ENCODE measurements at regions not wholly inside any gene's neighbourhood (a gene's known extent, or its start where the extent isn't known, plus 50 kb on each side); places are given as distances from the start of the nearest gene placed in this dataset.

GRCh38 chr11:106224172-106224571 lies 146.7 kb downstream of the AASDHPPT start:
- no peak for DNase-seq (ENCODE audit: low read depth)
- no peak for TF ChIP-seq CTCF (IDR thresholded peaks at IDR 0.05; ENCODE audit: insufficient read depth, low read length)
- no peak overlapping the region for H3K4me3 ChIP-seq (ENCODE audit: low read depth, low read length)

- no peak for DNase-seq (ENCODE audit: low read depth)
Observed at GRCh38 chr11:106228996-106229395, 151.5 kb downstream of the AASDHPPT start.

GRCh38 chr11:106231591-106231990 lies 154.1 kb downstream of the AASDHPPT start:
- TF ChIP-seq CTCF (IDR thresholded peaks at IDR 0.05; ENCODE audit: insufficient read depth, low read length): peak; percentile 51
- H3K4me3 ChIP-seq (ENCODE audit: low read depth, low read length): no peak overlapping the region
- DNase-seq (ENCODE audit: low read depth): peak; percentile 55

More at GRCh38 chr11:106228996-106229395, 151.5 kb downstream of the AASDHPPT start:
- H3K4me3 ChIP-seq (ENCODE audit: low read depth, low read length): no peak overlapping the region
- no peak for TF ChIP-seq CTCF (IDR thresholded peaks at IDR 0.05; ENCODE audit: insufficient read depth, low read length)

- no peak for DNase-seq (ENCODE audit: low read depth)
- TF ChIP-seq CTCF (IDR thresholded peaks at IDR 0.05; ENCODE audit: insufficient read depth, low read length): no peak
Observed at GRCh38 chr11:106233191-106233590, 155.7 kb downstream of the AASDHPPT start.

DNA sequence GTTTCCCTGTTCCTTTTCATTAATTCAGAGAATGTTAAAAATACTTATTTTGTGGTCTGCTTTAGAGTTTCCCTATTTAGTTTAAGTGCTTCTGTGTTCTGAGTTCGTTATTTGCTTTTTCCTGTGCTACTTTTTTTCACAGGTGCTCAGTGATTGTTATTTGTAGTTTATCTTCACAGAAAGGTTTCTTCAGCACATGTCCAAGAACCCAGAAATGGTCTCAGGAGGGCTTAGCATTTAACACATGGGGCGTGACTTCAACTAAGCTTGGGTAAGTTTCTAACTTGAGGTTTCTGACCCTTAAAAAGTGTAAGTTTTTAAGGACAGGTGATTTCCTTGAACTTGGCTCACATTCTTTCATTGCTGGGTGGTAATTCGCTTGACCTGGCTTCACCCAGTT lies 157.3 kb downstream of the AASDHPPT start:
- no peak for DNase-seq (ENCODE audit: low read depth)
- no peak for TF ChIP-seq CTCF (IDR thresholded peaks at IDR 0.05; ENCODE audit: insufficient read depth, low read length)
- H3K4me3 ChIP-seq (ENCODE audit: low read depth, low read length): no peak overlapping the region

More at GRCh38 chr11:106233191-106233590, 155.7 kb downstream of the AASDHPPT start:
- H3K4me3 ChIP-seq (ENCODE audit: low read depth, low read length): no peak overlapping the region

GRCh38 chr11:106236295-106236694 lies 158.8 kb downstream of the AASDHPPT start:
- no peak for DNase-seq (ENCODE audit: low read depth)
- no peak for TF ChIP-seq CTCF (IDR thresholded peaks at IDR 0.05; ENCODE audit: insufficient read depth, low read length)
- no peak overlapping the region for H3K4me3 ChIP-seq (ENCODE audit: low read depth, low read length)

DNA sequence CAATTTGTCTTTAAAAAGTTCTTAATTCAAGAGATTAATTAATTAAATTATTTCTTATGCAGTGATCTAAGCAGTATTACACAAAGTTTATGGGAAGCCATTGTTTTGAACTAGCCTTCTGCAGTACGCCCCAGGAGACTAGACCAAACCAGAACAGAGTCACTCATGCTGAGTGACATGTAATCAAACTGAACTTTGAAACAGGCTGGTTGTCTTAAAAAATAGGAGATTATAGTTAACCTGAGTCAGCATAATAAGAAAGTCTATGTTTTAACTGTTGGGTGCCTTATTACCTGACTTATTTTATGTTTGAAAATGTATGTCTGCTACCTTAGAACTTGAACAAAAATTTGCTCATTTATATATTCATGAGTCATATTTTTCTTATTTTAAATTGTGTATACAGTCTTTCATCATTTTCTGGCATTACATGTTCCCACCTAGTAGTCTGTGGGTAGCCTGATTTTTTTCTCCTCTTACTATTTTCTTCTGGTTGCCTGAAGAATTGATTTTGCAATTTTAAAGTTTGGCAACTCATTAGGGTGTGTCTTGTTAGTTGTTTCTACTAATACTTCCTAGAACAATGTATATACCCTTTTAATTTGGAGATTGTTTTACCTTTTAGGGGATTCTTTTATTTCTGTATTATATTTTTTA lies 161.4 kb downstream of the AASDHPPT start:
- TF ChIP-seq CTCF (IDR thresholded peaks at IDR 0.05; ENCODE audit: insufficient read depth, low read length): no peak
- peak; percentile 23 for DNase-seq (ENCODE audit: low read depth)
- H3K4me3 ChIP-seq (ENCODE audit: low read depth, low read length): no peak overlapping the region
